Hematopoietic multipotent progenitor cell treated with erythropoietin and hydrocortisone succinate and interleukin-3 and kit ligand, for 4 days (in vitro differentiated cells): ENCODE measurements at regions not wholly inside any gene's neighbourhood (a gene's known extent, or its start where the extent isn't known, plus 50 kb on each side); places are given as distances from the start of the nearest gene placed in this dataset.

Experiments
- DNase-seq: peaks from one replicate; pipeline ENCODE4 v3.0.0-alpha.2; 2015

DNA sequence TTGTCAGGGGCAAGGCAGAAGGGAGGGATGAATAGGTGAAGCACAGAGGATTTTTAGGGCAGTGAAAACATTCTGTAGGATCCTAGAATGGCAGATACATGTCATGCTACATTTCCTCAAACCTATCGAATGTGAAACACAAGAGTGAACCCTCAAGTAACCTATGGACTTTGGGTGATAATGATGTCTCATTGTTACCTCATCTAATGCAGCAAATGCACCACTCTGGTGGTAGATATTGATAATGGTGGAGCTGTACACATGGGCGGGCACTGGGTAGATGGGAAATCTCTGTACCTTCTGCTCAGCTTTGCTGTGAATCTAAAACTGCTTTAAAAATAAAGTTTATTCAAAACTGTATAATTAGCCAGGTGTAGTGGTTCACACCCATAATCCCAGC lies 95.2 kb upstream of the NCK2 start:
- no peak for DNase-seq

DNA sequence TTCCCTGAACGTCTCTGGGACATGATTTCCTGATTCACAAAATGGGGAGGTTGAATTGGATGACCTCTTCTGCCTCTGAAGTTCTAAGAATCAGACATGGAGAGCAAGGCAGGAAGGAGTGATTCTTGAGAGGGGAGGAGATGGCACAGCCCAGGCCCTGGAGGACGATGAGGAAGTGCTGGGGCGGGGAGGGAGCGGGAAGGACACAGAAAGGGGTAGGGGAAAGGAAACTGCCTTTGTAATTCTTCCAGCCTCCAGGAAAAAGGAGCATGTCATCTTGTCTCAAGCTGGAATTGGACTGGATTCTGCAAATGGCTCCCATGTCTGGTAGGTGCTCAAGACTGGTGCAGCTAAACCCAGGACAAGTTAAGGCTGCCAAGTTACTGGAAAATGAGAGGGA lies 97.0 kb upstream of the NCK2 start:
- no peak for DNase-seq

DNA sequence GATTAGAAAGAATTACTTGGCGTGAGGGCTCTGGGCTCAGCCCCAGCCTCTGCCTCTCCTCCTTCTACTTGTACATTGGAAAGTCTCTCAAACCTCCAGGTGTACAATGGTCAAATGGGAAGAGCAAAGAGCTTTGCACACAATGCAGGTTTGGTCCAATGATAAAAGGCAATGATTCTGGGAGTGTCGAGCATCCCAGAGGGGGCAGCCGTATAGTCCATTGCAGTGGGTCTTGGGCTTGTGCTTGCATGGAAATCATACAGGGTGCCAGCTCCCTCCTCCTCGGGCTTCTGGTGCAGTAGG lies 98.0 kb upstream of the NCK2 start:
- no peak for DNase-seq

DNA sequence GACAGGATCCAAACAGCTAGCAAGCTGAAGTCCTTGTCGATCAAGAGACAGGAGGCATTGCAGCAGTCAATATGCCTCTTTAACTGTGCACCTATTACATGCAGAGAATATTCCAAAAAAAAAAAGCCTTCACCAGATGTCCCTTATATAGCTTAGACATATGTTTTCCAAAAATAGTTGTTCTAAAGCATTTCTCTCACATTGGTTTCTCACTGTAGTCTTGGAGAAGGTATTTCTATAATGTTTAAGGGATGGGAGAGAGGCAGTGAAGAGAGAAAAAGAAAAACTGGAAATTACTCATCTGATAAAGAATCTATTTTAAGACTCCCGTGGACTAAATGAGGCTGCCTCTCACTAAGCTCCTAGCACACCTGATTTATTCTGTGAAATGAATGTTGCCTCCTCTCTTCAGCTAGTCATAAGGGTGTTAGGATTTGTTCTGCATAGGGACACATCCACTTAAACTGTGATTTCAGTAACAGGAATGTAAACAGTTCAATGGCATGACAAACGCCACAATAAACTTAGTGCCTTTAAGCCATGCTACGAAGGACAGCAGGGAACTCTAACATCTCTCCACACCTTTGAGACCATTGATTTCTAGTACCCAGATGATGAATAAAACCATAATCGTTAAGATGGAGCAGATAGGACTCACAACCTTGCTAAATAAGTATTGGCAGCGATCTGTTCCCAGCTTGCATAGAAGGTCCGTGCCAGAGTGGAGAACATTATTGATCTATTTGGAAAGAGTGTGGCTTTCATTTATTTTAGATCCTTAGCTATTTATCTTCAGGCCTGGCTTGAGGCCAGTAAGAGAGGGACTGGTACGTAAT lies 98.6 kb upstream of the NCK2 start:
- no peak for DNase-seq

DNA sequence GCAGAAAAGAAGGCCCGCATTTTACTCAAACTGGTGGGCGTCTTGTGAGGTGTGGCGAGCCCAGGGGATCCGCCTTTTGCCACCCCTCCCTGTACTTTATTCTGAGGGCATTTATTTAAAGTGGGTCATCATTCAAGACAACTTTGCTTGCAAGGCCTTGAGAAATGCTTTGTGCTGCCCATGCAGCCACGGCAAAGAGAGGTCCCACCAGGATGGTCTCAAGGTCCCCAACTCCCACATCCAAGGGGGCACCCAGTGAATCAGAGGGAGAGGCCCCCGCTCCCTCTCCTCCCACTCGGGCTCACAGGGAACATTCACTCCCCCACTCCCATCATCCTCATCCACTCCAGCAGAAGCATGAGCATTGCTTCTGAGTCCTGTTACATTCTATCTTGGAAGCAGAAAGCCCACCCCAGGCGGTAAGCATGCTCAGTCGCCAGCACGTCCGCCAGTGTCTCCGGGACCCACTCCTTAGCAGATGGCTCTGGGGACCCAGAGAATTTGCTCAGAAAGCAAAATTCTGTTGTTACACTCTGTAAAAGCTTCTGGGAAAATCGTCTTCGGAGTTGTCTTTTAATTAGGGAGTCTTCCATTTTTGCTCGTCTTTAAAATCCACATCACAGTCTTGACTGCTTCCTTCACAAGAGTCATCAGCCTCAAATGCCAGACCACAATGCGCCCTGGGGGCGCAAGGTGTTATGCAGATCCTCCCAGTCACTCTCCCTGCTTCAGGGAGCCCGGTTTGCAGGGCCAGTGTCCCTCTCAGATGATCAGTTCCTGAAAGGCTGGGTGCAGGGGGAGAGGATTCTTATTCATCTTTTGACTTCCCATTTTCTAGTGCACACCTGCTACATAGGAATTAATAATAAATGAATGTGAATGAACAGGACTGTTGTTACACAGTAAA lies 99.4 kb upstream of the NCK2 start:
- DNase-seq: no peak

DNA sequence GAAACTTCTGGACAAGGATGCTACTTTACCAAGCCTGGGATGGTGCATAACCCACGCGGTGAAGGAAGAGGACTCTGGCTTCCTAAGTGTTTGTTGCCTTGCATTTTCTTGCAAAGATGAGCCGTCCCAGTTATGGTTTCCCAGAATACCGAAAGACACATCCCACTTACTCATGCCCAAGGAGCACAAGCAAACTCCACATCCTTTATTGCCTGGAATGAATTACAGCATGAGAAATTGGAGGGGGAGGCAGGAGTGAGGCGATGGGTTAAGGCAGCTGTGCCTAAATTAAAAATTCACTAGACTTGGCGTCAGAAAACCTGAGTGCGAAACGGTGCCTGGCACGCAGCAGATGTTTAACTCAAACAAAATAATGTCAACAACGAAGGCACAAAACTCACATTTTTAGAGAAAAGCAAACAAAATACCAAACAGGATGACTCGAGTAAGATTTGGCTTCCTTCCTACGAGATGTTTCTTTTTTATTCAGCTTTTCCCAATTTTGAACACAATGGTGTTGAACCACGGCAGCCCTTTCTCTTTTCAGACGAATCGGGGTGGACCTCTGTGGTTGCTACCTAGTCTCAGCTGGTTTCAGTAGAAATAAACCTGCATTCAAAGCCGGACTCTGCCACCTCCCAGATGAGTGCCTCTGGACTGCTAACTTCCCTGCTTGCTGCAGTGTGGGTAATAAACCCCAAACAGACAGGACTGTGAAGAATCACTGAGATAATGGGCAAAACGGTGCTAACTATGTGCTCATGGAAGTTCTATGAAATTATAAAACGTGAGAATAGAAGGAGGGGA lies 100.3 kb upstream of the NCK2 start:
- DNase-seq: no peak

DNA sequence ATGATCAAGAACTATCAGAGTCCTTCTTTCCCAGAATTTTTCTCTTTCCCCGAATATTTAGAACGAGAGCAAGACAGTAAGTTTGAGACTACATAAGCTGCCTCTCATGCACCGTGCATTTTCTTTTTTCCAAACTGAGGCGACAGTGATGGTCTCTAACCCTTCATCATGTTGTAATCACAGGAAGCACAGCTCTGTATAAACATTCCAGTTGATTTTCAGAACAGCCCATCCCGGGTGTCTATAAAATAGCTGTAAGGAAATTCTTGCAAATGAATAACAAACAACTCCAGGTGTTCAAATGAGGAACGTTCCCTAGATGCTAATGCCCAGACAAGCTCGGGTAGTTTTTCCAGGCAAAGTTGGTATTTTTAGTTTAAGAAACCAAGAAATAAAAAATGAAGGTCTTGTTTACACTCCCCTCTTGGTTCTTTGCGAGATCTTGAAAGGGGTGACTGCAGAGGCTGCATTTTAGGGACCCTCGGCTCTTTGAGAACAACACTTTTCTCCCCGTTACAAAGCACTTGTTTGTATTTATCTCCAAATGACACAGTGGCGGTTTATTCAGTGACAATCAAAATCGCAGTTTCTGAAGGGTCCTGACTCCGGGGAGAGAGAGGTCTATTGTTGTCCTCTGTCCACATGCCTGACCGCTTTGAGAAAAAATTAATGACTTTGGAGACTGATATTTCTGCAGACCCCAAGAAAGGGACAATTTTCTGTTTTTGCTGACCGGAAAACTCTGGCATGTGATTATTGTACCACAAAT lies 101.1 kb upstream of the NCK2 start:
- no peak for DNase-seq

DNA sequence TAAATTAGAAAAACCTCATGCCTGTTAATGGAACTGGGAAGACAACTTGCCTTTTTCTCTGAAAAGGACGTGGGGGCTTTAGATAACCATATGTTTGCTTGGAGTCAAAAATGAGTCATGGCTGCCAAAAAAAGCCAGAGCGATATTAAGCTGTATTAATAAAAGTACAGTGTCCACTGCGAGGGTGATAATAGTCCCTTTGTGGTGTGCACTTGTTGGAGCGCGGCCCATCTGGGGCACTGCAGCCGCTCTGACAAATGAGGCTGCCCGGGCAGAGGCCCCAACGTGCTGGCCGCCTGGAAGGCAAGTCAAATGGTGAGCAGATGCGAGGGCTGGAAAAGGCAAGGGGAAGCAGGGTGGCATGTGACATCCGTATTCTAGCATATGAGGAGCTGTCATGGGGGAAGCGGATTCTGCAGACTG lies 103.3 kb upstream of the NCK2 start:
- peak; percentile 65 for DNase-seq

DNA sequence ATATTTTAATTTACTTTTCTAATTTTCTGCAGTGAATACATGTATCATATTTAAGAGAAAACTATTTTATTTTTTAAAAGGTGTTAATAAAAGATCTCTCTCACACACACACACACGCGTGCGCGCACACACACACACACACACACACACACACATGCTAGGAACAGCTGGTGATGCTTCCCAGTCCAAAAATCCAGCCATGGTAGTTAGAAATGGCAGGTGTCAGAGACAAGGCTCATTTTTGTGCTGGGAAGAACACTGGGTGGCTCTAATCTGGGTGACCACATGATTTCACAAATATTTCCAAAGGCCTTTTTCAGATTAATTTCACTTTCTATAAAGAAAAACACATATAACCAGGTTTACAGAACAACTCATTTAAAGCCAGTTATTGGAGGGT lies 104.5 kb upstream of the NCK2 start:
- DNase-seq: no peak

DNA sequence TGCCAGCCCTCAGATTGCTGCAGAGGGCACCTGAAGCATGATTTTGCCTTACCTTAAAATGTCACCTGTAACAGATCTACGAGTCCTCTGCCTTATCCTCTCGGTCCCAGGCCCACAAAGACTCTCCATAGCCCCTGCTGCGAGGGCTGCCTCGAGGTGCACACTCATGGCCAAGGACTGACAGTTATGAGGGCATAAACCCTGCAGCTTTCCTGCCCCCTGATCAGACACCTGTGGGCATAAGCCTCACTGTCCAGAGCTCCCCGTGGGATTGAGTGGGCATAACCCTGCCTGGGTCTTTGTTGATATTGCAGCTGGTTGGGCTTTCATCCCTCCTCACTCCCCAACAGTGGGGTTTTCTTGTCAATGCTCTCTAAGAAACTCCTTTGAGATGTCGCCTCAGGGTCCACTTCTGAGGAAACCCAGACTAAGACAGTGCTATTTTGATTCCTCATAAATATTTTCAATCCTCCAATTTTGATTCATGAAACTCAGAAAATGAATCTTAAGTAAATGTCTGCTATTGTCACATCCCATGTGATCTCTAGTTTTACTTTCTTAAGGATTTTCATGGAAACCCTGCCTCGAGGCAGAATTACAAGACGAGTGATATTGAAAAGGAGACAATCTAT lies 108.5 kb upstream of the NCK2 start:
- no peak for DNase-seq

DNA sequence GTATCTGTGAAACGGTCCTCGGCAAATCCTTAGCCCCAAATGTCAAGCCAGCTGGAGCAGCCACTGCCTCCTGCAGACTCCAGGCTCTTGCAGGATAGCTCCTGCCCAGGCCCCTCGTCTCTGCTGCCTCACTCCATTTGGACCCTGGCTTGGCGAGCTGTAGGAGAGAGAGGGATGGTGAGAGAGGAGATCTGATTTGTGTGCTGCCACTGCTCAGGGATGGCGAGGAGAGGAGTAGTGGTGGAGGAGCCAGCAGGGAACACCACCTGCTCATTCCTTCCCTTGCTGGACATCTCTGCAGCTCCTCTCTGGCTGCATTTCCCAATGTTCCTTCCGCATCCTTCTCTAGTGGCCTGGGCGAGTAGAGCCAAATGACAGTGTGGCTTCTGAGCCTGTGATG lies 109.1 kb upstream of the NCK2 start:
- DNase-seq: no peak

DNA sequence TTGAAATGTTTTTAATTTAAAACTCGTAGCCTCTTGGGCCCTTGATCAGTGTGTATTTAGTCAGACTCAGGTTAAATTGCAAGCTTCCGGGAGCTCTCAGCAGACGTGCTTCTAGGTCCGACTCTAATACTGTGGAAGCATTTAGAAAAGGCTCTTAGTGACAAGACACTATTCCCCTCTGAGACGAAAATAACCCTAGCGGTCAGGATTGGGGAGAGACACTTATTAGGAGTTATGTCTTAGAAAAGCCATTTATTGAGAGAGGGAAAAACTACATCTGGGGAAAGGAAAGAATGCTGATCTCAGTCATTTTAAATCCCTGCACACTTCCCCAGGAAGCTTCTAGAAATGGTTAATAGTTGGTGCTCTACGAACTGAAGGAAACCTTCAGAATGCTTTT lies 110.5 kb upstream of the NCK2 start:
- no peak for DNase-seq

DNA sequence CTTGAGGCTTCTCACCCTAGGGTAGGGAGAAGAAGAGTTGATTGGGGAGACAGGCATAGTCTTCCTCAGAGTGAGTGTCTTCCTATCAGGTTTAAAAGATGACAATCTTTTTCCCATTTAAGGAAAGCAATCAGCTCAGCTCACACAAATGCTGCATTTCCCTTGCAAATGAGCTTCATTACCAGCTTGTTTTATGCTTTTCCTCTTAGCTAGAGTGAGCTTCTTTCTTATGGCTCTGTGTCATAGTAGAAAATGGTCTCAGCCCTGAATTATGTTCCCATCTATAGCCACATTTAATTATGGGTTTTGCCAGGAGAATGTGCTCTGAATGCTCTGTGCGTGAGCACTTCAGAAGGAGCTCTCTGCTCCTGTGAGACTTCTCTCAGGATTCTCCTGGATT lies 112.8 kb upstream of the NCK2 start:
- no peak for DNase-seq

DNA sequence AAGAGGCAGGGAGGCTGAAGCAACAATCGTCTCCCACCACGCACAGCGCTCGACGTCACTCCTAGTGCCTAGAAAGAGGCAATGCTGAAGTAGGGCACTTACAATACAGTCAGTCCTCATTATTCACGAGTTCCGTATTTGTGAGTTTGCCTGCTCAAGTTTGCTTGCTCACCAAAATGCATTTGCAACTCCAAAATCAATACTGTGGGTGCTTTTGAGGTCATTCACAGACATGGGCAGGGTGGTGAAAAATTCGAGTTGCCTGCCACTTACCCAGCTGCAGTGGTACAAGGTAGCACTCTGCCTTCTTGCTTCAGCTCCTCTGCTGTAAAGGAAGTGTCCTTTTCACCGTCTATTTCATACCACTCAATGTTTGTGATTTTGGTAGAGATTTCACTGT lies 113.7 kb upstream of the NCK2 start:
- no peak for DNase-seq

DNA sequence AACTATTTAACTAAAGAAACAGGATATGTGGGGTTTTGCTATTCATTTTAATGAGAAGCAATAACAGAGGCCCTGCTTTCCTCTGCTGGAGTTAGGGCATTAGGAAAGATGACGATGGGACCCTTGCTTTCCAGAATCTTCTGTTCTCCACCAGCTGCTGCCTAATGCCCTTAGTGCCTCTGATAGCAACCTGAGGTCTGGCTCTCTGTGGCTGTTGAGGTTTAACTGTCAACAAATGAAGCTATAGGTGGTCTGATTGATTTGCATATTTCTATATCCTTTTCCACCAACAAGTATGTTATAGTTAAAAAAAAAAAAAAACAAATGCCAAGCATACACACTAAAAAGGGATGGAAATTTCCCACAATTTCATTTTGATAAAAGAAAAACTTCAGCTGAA lies 115.1 kb upstream of the NCK2 start:
- no peak for DNase-seq

DNA sequence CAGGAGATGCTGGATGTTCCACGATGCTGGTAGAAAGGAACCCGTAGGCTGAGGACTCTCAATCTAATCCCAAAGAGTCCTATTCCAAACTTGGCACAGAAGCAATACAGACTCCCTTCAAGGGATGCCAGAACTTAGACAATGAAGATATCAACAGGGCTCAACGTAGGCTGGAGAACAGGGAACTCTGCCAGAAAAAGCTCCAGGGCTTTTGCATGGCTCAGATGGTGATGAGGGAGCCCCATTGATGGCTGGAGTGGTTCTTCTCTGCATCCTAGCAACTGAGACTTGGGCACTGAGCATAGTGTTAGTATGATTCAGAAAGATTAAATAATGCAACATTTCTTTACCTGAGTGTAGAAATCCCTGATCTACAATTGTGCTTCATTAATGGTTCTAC lies 117.2 kb upstream of the NCK2 start:
- DNase-seq: no peak

DNA sequence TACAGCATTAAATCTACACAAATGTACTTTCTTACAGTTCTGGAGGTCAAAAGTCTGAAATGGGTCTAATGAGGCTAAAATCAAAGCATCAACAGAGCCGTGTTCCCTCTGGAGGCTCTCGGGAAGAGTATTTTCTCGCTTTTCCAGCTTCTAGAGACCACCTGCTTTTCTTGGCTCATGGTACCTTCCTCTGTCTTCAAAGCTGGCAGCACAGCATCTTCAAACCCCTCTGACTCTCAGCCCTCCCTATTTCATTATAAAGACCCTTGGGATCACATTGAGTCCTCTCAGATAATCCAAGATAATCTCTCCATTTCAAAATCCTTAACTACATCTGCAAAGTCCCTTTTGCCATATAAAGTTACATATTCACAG lies 117.8 kb upstream of the NCK2 start:
- DNase-seq: no peak

DNA sequence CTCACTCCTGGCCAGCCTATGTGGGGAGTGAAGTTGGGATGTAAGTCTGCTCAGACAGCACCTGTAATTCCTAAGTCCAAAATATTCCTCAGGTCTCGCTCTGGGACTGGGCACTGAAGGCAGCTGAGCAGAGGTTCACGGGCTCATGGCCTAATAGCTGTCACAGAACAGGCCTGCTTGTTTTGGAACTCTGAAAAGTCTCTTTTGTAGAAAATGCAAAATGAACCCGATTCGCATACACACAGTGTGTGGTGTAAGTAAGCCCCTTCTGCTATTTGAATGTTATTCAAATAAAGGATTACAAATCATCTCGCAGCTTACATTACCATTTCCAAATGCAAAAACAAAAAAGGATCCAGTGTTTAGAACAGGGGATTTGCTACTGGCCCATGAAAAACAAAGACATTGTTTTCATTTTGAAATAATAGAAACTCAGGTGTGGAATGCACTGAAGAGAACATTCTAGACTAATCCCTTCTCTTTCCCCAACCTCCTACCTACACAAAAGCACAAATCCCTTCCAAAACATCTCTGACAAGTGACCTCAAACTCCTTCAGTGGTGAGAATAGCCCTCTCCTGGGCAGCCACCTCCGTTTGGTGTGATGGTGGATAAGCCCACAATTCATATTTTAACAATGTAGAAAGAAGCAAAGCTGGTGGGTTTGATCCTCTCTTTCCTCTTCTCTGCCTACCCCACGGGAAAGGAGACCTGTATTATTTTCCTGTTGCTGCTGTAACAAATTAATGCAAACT lies 118.3 kb upstream of the NCK2 start:
- no peak for DNase-seq

DNA sequence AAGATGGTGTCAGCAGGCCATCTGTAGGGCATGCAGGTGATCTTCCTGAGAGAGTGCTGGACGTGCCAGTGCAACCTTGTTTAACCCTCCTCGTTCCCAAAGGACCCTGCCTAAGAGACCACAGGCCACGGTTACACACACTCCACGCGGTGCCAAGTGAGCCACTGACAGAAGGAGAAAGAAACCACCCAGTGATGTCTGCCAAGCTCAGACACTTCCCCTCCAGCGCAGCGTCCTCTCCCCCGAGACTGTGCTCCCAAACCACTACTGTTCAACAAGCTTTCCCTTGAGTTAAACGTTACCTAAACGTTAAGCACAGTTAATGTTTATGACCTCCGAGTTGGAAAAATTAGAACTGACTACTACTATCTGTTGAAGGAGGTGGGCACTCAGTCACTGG lies 119.1 kb upstream of the NCK2 start:
- DNase-seq: no peak

DNA sequence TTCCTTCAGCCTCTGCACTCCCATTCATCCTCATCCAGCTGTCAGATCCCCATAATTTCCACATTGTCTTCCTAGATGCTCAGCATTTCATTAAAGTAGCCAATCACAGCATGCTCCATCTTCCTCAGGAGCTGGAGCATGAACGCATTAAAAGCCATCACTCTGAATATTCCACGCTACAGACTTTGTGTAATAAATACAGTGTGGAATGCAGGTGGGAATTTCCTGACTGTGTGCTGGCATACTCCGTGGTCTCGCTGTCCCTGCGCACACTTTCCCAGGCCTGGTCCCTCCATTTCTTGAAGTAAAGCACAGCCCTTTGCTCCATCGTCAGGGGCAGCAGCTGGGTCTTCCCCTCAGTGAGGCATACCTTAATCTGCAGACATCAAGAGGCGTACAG lies 123.7 kb upstream of the NCK2 start:
- DNase-seq: no peak

DNA sequence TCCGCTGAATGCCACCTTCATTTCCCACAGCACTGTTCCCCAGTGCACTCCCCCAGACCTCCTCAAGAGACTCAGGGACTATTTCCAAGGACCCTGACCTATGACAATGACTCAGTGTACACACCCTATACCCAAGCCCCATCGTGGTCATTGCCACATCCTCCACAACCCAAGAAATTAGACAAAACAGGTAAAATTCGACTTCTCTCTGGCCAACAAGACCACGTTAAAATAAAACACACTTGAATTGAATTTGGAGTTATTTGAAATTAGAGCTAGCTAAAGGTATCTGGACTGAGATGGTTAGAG lies 126.4 kb upstream of the NCK2 start:
- DNase-seq: no peak
